Spleen (tissue), 7 donors: ENCODE measurements at regions not wholly inside any gene's neighbourhood (a gene's known extent, or its start where the extent isn't known, plus 50 kb on each side); places are given as distances from the start of the nearest gene placed in this dataset.

ENCODE experiments used
- POLR2A ChIP-seq, 3 donors: fragments of 450-650 bp; IDR thresholded peaks; one replicate each; pipeline ENCODE4 v1.5.1; 2017; ENCODE audit warnings: antibody characterized with exemption in 3 of 3, mild to moderate bottlenecking in 1 of 3
- POLR2AphosphoS5 ChIP-seq, 3 donors: sonication (generic); formaldehyde crosslinking; IDR thresholded peaks; one replicate each; pipeline ENCODE4 v1.5.1; 2017; ENCODE audit warnings: antibody characterized with exemption in 3 of 3
- TF ChIP-seq, protein P1 (sequence below), 11 experiments: fragments of 200-600 bp in 7 of 11; fragments of 450-650 bp in 4 of 11; sonication (generic) in 4 of 11; IDR thresholded peaks in 8 of 11; conservative IDR thresholded peaks in 3 of 11; 1 replicate in 7 of 11; 2 replicates in 4 of 11; pipeline versions ENCODE4 v1.4.0 to v1.8.0; 2016 to 2021; ENCODE audit warnings: antibody characterized with exemption in 11 of 11, inconsistent platforms in 4 of 11, mild to moderate bottlenecking in 1 of 11
- donor health status: DM: no; HTN: no; CAD: no; lungs with moderate emphysema.
- donor health status: DM: no; HTN: no; CAD: no.
- donor health status: DM: no; HTN: no; CAD: no.

GRCh38 chr11:70783356-70783755 is 385.0 kb downstream of the CTTN start:
- TF ChIP-seq, protein P1, sequence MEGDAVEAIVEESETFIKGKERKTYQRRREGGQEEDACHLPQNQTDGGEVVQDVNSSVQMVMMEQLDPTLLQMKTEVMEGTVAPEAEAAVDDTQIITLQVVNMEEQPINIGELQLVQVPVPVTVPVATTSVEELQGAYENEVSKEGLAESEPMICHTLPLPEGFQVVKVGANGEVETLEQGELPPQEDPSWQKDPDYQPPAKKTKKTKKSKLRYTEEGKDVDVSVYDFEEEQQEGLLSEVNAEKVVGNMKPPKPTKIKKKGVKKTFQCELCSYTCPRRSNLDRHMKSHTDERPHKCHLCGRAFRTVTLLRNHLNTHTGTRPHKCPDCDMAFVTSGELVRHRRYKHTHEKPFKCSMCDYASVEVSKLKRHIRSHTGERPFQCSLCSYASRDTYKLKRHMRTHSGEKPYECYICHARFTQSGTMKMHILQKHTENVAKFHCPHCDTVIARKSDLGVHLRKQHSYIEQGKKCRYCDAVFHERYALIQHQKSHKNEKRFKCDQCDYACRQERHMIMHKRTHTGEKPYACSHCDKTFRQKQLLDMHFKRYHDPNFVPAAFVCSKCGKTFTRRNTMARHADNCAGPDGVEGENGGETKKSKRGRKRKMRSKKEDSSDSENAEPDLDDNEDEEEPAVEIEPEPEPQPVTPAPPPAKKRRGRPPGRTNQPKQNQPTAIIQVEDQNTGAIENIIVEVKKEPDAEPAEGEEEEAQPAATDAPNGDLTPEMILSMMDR (IDR thresholded peaks at IDR 0.05 in 8 of 11, conservative IDR thresholded peaks at IDR 0.05 in 3 of 11), result no peak
- TF ChIP-seq POLR2A (IDR thresholded peaks at IDR 0.05) (no peak), POLR2AphosphoS5 (IDR thresholded peaks at IDR 0.05) (no peak)
